Activated gamma-delta T cell treated with anti-CD3 and anti-CD28 coated beads, Interleukin-2, amount 50 U/mL, for 16 hours (primary cell): ENCODE measurements at regions not wholly inside any gene's neighbourhood (a gene's known extent, or its start where the extent isn't known, plus 50 kb on each side); places are given as distances from the start of the nearest gene placed in this dataset.
"Not testable (repeated sequence)": the region's sequence is repeated elsewhere in the genome, so short reads cannot be mapped to it uniquely, and the experiment has no call there.

ENCODE experiments used
- DNase-seq: peaks from one replicate; pipeline ENCODE4 v3.0.0-alpha.2; 2020; ENCODE audit warnings: low read depth

DNA sequence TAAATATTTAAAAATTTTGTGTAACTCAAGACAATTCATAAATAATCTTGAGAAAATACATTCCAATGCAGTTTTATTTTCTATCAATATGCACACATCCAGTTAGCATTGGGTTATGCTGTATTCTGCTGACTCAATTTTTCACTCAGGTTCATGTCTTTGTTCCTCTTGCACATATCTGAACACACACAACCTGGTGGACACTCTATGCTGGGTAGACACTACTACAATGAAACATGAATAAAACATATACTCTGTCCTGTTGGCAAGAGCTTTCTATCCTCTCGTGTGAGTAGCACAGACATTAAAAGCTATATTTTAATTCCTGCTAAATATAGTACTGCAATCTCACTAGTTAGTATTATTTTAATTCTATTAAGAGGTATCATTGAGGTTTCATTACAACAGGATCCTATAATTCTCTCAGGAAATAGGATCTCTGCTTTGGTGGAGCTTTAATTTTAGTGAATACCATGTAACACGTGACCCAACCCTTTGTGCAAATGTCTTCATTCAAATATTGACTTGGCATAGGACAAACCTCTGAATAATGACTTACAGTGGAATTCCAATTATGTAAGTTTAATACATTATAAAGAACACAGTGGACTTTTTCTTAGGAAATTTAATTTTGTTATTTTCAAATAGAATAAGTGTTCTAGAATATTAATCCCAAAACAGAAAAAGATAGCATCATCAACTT is 342.3 kb upstream of the TMEFF2 start:
- DNase-seq = no peak

DNA sequence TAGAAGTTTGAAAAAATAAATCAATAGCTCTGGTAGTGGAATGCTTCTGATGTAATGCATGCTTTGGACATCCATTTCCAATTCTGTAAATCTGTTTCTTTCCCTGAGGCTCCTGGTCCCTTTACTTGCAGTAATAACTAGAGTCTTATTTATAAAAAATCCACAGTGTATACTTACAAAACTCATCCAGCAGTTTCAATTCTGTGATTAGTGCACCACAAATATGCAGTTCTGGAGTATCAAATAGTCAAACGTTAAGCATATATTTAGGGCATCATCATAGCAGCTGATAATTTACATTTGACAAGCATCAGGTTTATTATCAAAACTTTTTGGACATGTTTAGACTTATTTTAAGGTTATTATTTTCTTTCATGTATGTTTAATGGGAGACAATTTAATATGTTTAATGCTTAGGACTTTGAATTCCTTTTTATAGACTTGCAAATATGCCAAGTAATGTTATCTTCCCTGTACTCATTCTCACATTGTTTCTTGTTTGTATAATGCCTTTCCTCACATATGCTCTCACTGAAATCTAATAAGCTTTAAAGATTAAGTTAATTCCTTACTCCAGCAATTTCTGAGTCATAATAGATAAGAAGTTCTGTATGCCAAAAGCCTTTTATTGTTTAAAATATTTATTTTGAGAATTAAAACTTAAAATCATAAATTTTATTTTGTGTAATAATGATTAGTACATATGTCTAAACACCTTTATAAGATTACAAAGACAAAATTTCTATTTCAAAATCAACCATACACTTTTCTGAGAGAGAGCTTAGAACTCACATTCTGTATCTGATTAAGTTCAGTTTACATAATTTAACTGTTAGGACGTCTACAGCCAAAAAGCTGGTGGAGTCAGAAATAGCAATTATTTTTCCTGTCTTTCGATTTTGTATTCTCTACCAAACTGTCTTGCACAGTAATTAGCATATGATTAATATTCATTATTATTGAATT is 341.5 kb upstream of the TMEFF2 start:
- no peak for DNase-seq

DNA sequence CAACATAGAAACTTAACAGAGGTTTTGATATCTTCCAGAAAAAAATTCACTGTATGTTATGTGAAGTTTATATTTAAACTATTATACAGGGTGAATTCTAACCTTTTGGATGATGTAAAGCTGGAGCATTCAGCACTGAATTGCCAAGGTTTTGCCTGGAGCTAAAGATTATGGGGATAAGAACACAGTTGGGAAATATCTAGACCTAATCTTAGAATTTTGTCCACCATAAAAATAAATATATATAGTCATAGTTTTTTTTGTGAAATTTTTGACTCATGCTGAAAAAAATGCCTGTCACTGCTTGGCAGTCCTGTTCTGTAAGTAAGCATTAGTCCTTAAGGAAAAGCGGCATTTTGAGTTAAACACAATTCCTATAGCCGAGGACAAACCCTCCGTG is 339.3 kb upstream of the TMEFF2 start:
- DNase-seq = no peak

DNA sequence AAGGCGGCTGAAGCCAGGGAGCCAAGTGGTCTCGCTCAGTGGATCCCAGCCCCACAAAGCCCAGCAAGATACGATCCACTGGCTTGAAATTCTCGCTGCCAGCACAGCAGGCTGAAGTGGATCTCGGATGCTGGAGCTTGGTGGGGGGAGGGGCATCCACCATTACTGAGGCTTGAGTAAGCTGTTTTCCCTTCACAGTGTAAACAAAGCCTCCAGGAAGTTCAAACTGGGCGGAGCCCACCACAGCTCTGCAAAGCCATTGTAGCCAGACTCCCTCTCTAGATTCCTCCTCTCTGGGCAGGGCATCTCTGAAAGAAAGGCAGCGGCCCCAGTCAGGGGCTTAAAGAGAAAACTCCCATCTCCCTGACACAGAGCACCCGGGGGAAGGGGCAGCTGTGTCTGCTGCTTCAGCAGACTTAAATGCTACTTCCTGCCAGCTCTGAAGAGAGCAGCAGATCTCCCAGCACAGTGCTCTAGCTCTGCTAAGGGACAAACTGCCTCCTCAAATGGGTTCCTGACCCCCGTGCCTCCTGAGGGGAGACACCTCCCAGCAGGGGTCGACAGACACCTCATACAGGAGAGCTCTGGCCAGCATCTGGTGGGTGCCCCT is 330.0 kb upstream of the TMEFF2 start:
- not testable (repeated sequence) for DNase-seq

DNA sequence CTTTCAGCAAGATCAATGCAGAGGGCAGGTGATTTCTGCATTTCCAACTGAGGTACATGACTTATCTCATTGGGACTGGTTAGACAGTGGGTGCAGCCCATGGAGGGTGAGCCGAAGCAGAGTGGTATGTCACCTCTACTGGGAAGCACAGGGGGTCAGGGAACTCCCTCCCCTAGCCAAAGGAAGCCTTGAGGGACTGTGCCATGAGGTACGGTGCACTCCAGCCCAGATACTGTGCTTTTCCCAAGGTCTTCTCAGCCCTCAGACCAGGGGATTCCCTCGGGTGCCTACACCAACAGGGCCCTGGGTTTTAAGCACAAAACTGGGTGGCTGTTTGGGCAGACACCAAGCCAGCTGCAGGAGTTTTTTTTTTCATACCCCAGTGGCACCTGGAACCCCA is 329.5 kb upstream of the TMEFF2 start:
- DNase-seq = not testable (repeated sequence)

DNA sequence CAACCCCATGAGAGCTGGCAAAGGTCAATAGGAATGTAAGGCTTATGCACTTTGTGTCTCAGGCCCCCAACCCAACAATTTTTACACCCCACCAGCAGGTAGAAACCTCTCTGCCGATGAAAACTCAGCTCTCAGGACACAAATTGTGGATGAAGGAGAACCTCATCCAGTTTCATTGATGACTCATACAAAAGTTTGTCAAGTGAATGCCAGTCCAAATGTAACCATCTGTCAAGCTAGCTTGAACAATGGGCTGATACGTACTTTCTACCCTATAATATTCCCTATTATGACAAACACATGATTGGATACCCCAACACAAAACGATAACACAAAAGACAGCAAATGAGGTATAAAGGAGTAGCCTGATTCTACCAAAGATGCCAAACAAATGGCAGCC is 321.2 kb upstream of the TMEFF2 start:
- no peak for DNase-seq

DNA sequence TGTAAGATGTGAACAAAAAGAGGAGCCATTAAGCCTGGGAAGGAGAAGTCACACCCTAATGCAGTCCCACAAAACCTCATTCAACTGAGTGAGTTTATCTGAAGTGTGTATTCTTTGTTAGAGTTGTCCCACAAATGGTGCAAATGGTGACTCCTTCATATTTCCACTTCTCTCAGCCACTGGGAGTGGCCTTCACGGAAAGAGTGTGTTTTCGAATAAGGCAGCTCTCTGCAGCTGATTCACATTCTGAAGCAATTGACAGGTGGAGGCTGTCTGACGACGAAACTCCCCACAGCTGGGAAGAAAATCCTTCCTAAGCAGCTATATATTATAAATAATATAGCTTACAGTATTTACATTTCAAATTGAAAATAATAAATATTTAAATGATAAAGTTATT is 318.8 kb upstream of the TMEFF2 start:
- DNase-seq = no peak

DNA sequence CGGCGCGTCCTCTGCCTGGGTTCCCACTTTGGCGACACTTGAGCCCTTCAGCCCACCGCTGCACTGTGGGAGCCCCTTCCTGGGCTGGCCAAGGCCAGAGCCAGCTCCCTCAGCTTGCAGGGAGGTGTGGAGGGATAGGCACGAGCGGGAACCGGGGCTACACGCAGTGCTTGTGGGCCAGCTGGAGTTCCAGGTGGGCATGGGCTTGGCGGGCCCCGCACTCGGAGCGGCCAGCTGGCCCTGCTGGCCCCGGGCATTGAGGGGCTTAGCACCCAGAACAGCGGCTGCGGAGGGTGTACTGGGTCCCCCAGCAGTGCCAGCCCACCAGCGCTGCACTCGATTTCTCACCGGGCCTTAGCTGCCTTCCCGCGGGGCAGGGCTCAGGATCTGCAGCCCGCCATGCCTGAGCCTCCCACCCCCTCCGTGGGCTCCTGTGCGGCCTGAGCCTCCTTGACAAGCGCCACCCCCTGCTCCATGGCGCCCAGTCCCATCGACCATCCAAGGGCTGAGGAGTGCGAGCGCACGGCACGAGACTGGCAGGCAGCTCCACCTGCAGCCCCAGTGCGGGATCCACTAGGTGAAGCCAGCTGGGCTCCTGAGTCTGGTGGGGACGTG is 313.2 kb upstream of the TMEFF2 start:
- not testable (repeated sequence) for DNase-seq

DNA sequence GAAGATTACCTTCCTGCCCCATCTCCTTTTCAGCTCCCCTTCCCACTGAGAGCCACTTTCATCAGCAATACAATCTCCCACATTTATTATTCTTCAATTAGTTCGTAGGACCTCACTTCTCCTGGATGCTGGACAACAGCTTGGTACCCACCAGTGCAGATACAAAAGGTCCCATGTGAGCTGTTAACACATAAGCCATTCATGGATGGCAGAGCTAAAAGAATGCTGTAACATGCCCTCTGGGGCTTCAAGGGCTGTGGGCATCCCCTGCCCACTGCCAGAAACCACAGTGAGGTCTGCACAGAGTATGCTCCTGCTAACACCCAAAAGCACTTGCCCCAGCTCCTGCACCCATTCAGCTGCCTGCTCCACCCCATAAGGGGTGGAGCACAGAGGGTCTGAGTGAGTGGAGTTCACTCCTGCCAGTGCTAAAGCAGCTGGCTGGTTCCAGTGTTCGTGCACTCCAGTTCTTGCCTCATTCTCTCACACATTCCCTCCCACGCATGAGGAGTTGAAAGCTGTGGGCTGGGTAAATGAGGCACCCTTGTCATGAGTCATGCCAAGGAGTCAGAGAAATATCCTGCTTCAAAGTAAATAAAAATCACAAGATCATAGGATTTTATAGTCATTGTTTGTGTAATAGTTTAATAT is 305.9 kb upstream of the TMEFF2 start:
- DNase-seq = no peak

DNA sequence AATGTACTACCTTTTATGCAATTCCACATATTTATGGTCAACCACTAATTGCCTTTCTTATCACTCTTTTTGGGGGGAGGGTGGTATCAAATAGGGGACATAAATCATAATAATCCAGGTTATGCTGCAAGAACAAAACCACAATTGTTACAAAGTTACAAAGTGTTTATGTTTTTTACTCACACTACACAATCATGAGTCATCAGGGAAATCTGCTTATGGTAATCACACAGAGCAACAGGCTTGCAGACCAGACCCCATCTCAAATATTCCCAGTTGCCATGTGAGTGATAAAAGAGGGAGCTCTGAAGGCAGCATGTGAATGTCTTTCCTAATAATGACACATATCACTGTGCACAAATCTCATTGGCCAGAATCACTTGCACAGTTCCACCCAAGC is 304.7 kb upstream of the TMEFF2 start:
- DNase-seq = no peak

DNA sequence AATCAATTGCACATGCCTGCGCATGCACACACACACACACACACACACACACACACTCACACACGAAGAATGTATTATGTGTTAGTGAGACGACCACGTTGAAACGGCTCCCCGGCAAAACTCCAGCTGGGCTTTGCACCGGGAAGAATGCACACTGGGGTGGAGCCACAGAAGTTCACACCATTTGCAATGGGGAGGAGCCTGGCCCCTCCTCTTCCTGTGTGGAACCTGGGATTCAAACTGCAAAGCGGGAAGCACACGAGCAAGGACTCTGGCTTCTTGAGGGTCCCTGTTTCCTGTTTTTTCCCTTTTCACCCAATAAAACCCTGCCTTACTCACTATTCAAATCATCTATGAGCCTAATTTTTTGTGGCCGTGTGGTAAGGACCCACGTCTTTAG is 304.0 kb upstream of the TMEFF2 start:
- no peak for DNase-seq

DNA sequence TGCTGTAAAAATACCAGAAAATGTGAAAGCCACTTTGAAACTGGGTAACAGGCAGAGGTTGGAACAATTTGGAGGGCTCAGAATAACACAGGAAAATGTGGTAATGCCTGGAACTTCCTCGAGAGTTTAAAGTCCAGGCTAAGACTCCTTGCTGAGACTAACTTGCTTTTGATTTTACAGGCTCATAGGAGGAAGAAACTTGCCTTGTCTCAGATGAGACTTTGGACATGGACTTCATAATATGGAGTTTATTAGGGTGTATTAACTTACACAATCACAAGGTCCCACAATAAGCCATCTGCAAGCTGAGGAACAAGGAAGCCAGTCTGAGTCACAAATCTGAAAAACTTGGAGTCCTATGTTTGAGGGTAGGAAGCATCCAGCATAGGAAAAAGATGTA is 293.4 kb upstream of the TMEFF2 start:
- DNase-seq = not testable (repeated sequence)

DNA sequence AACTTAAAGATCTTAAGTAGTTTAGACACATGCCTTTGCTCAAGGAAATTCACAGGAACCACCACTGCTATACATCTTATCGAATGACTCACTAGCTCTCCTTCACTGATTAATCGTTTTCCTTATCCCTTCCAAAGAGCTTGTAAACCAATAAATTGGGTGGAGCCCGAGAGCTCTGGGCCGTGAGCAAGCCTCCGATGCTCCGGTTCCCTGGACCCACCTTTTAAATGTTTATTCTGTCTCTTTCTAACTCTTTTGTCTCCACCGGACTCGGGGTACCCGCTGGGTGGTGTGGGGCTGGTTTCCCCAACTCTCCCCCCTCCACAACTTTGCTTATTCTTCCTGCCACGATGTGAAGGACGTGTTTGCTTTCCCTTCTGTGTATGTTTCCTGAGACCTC is 292.9 kb upstream of the TMEFF2 start:
- no peak for DNase-seq

DNA sequence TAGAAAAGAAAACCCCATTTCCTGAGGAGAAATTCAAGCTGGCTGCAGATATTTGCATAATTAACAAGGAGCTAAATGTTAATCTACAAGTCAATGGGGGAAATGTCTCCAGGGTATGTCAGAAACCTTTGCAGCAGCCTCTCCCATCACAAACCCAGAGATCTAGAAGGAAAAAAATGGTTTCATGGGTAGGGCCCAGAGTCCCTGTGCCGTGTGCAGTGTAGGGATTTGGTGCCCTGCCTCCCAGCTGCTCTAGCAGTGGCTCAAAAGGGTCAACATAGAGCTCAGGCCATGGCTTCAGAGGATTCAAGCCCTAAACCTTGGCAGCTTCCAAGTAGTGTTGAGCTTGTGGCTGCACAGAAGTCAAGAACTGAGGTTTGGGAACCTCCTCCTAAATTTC is 290.2 kb upstream of the TMEFF2 start:
- DNase-seq = no peak

DNA sequence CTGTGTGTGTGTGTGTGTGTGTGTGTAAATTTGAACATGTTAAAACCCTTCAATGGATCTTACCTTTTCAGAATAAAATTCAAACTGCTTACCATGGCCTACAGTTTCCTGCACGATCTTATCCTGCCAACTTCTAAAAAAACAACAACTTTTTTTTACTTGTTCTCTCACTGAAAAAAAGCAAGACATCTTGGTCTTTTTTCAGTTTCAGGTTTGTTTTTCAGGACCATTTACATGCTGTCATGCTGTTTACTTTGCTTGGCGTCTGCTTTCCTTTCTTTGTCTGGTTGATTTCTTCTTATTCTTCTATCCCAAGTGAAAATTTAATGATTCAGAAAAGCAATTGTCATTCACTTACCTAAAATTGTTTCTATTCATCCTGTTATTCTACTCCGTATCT is 286.3 kb upstream of the TMEFF2 start:
- no peak for DNase-seq

DNA sequence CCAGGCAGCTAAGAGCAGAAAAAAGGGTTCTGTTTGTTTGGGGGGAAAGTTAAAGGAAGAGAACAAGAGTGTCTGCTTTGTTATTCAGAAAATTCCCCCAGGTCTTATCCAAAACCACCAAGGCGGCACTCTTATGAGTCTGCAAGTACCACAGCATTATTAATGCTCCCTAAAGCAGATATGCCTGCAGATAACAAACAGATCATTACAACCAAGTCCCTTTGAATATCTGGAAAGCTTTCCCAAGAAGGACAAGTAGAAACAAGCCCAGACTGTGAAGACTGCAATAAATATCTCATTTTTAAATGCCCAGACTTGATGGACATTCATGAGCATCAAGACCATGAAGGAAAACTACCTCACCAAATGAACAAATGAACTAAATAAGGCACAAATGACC is 278.6 kb upstream of the TMEFF2 start:
- DNase-seq = no peak

DNA sequence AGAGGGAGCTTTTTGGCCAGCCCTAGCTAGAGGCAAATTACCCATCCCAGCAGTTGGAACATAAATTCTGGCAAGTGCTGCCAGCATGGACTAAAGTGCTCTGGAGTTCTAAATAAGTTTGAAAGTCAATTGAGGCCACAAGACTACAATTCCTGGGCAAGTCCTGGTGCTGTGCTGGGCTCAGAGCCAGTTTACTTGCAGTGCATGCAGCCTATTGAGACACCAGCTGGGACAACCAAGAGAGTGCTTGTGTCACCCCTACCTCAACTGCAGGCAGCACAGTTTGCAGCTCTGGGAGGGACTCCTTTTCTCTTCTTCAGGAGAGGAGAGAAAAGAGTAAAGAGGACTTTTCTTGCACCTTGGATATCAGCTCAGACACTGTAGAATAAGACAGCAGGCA is 277.2 kb upstream of the TMEFF2 start:
- DNase-seq = no peak

DNA sequence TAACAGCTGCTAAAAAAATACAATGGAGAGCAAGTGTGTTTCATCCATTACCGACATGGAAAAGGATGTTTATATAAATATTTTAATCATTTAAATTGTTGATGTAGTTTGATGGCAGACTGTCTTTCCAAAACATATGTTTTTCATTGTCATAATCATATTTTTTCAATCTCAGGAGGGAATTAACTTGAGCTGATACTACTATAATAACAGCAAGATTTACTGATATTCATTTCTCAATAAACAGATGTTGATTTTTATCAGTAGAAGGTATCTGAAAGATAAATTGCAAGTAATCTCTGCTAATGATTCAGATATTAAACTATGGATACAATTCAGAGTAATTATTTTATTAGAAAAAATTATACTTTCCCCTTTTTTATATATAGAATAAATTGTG is 274.9 kb upstream of the TMEFF2 start:
- no peak for DNase-seq

DNA sequence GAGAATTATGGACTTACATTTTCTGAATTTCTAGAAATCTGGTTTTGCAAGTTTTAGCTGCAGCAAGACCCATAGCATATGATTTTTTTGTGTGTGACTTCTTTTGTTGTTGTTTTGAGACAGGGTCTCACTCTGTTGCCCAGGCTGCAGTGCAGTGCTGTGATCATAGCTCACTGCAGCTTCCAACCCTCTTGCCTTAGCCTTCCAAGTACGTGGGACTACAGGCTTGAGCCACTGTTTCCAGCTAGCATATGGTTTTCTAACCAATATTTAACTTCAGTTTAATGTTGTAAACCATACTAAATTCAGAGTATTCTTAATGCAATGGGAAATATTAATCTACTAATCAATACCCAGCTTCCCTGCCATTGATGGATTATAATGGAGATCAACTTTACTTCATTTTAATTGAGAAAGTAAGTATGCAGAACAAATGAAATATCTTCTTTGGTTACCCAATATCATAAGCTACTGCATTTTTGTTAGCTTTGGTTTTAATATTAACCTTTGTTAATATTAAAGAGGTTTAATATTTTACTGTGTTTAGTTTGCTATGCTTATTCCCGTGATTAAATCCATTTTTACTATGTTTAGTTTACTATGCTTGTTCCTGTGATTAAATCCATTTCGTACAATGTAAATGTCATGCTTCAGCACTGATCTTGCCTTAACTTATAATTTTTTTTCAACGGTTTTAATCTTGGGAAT is 273.4 kb upstream of the TMEFF2 start:
- DNase-seq = no peak

DNA sequence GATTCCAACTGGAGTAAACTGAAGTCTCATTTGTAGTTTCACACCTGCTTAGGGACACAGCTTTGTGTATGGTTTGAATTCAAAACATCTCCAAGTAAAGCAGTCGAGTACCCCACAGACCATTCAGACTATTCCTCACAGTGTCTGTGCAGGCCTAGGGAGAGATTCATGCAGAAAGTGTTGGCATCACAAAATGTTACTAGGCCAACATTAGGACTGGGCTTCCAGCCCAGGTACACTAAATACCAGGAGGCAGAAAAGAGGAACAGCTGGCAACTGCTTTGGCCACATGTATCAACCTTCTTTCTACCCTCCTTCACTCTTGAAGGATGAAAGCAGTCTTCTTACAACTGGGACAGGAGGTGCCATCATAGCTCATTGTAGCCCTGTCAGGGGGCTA is 270.4 kb upstream of the TMEFF2 start:
- DNase-seq = no peak

DNA sequence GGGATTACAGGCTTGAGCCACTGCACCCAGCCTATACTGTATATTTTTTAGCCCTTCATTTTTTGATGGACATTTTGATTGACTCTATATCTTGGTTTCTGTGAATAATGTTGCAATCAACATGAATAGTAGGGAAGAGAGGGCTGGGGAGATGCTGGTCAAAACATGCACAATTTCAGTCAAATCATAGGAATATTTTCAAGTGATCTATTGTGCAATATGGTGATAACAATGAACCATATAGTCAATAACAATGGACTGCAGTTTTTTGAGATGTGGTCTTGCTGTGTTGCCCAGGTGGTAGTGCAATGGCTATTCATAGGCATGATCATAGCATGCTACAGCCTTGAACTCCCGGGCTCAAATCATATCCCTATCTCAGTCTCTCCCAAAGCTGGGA is 264.7 kb upstream of the TMEFF2 start:
- no peak for DNase-seq
